Skeletal muscle satellite cell (primary cell): ENCODE measurements at regions not wholly inside any gene's neighbourhood (a gene's known extent, or its start where the extent isn't known, plus 50 kb on each side); places are given as distances from the start of the nearest gene placed in this dataset.
"Not testable (repeated sequence)": the region's sequence is repeated elsewhere in the genome, so short reads cannot be mapped to it uniquely, and the experiment has no call there.

Experiments
- H3K27me3 ChIP-seq: 2 replicates; pipeline ENCODE4 v1.7.0; 2013; ENCODE audit warnings: low read length; ENCODE audit not compliant: control insufficient read depth, insufficient read depth
- H3K36me3 ChIP-seq: 2 replicates; pipeline ENCODE4 v1.7.0; 2013; ENCODE audit warnings: mild to moderate bottlenecking, control low read depth, low read length; ENCODE audit not compliant: insufficient read depth
- H3K4me1 ChIP-seq: 2 replicates; pipeline ENCODE4 v1.7.0; 2013; ENCODE audit warnings: low read length; ENCODE audit not compliant: control insufficient read depth, insufficient read depth
- H3K4me2 ChIP-seq: 2 replicates; pipeline ENCODE4 v1.7.0; 2013; ENCODE audit warnings: mild to moderate bottlenecking, low read length
- H3K4me3 ChIP-seq: 2 replicates; pipeline ENCODE4 v1.7.0; 2013; ENCODE audit warnings: low read length
- H3K9ac ChIP-seq: 2 replicates; pipeline ENCODE4 v1.7.0; 2013; ENCODE audit warnings: mild to moderate bottlenecking, low read depth, low read length, moderate library complexity
- H3K9me3 ChIP-seq: replicated peaks from 2 replicates; pipeline ENCODE4 v1.7.0; 2013; ENCODE audit warnings: mild to moderate bottlenecking, control low read depth, low read length

DNA sequence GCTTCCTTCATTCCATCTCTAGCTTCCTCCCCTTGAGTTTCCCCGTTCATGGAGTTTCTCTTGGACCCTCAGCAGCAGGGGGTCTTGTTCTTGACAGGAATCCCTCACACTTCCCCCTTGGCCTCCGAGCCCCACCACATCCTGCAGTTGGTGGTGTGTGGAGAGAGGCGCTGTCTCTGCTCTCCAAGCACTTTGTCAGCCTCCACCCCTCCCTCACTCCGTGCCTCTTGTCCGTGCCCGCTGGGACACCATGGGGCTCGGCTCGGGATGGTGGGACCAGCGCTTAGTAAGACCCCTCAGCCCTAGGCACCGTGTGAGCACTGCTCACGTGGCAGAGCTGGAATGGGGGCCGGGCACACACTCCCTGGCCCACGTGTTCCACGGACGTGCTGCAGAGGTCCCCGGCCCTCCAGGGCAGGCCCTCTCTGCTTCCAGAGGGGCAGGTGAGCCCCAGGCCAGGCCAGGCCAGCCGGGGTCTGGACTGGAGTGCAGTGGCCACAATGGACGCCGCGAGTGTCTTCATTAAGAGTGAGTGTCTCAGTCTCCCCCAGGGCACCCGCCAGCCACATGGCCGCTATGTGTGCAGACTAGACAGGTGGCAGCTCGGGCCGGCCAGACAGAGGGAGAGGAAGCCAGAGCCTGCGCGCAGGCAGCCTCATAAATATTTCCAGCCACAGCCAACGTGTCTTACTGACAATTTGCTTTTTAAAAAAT, 123.3 kb downstream of the IGLL1 start:
- H3K4me3 ChIP-seq, H3K4me1 ChIP-seq, H3K36me3 ChIP-seq, H3K9me3 ChIP-seq, H3K4me2 ChIP-seq, H3K9ac ChIP-seq: not testable (repeated sequence)
- peaks cover 18% of the 10 kb centered on the region for H3K27me3 ChIP-seq

DNA sequence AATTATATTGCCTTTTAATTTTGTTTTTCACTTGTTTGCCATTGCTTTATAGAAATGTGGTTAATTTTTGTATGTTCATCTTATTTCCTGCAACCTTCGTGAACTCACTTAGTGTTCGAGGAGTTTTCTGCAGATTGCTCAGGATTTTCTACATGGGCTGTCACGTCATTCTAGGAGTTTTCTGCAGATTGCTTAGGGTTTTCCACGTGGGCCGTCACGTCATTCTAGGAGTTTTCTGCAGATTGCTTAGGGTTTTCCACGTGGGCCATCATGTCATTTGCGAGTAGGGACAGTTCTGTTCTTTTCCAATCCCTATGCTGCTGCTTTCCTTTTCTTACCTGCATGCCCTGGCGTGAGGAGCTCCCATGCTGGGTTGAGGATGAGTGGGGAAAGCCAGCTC, 125.7 kb downstream of the IGLL1 start:
- H3K36me3 ChIP-seq, H3K4me2 ChIP-seq, H3K4me1 ChIP-seq, H3K4me3 ChIP-seq, H3K9ac ChIP-seq, H3K9me3 ChIP-seq: not testable (repeated sequence)
- H3K27me3 ChIP-seq, result peaks cover 21% of the 10 kb centered on the region

- no peak overlapping the region for H3K4me3 ChIP-seq
- H3K4me2 ChIP-seq, result no peak overlapping the region
- H3K9me3 ChIP-seq, result no peaks in the 10 kb centered on the region
- no peaks in the 10 kb centered on the region for H3K4me1 ChIP-seq
- H3K9ac ChIP-seq, result no peak overlapping the region
- no peaks in the 10 kb centered on the region for H3K36me3 ChIP-seq
- H3K27me3 ChIP-seq, result peaks cover 21% of the 10 kb centered on the region
Observed at GRCh38 chr22:23453277-23453676, 126.8 kb downstream of the IGLL1 start.

GRCh38 chr22:23452231-23453010, 127.7 kb downstream of the IGLL1 start:
- H3K9me3 ChIP-seq, result no peaks in the 10 kb centered on the region
- no peak overlapping the region for H3K4me3 ChIP-seq
- no peak overlapping the region for H3K9ac ChIP-seq
- peaks cover 18% of the 10 kb centered on the region for H3K27me3 ChIP-seq
- no peaks in the 10 kb centered on the region for H3K36me3 ChIP-seq
- no peak overlapping the region for H3K4me2 ChIP-seq
- no peaks in the 10 kb centered on the region for H3K4me1 ChIP-seq

DNA sequence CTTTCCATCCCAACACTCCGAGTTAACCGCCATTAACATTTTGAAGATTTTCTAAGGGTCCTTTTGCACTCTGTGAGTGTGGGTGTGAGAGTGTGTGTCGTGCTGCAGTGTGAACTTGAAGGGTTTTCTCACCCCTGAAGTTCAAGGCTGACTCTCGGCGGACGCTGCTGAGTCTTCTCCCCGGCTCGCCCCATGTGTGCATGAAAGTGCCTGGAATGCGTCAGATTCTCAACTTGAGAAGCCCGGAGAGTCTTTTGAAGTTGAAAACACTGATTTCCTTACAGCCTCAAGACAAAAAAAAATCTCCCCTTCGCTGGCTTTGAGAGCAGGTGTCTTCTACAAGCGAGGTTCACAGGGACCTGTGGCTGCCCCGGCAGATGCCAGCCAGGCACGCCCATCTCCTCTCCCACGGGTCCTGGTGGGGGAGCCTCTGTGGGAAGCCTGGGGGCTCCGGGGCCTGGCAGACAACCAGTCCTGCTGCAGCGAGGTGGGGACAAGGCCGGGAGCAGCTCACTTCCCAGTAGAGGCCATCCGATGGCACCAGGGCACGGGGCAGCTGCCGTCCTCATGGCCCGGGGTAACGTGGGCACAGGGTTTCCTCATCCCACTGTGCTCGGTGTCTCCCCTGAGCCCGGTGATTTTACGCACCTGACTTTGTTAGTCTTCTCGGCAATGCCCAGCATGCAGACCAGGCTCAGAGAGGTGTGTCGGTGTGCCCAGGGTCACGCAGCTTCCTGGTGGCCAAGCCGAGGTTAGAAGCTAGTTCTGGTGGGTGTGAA, 128.4 kb downstream of the IGLL1 start:
- H3K9me3 ChIP-seq, H3K36me3 ChIP-seq: not testable (repeated sequence)

DNA sequence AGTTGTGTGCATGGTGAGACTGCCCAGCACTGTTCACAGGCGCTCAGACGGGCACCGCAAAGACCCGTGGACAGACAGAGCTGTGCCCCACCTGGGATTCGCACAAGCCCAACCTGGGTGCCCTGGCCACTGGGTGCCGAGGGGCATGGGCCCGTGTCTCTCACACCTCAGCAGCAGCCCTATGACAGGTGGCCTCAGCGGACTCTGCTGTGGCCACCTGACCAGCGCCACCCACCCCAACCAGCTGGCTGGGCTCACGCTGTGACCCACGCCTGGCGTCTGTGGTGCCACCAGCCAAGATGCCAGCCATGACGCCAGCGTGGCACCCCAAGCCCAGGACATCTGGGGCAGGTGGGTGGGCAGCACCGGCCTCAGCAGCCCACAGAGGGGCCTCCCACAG, 129.3 kb downstream of the IGLL1 start:
- H3K9ac ChIP-seq, result not testable (repeated sequence)

More for the DNA sequence above, 128.4 kb downstream of the IGLL1 start:
- H3K4me1 ChIP-seq, H3K4me3 ChIP-seq, H3K4me2 ChIP-seq, H3K9ac ChIP-seq: not testable (repeated sequence)
- peaks cover 16% of the 10 kb centered on the region for H3K27me3 ChIP-seq

DNA sequence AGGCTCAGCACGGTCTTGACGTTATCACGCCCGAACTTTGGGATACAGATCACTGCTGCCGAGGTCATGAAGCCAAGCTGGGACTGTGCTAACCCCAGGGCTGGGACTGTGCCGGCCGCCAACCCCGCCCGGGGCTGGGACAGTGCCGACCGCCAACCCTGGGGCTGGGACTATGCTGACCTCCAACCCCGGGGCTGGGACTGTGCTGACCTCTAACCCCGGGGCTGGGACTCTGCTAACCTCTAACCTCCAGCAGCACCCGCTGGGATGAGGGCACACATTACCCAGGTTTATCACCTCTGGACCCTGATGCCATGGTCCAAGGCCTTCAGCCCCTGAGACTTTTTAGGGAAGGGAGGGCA, 129.7 kb downstream of the IGLL1 start:
- no peak overlapping the region for H3K9ac ChIP-seq
- H3K27me3 ChIP-seq, result peaks cover 11% of the 10 kb centered on the region
- peaks cover 4% of the 10 kb centered on the region for H3K9me3 ChIP-seq
- H3K4me2 ChIP-seq, result no peak overlapping the region
- no peak overlapping the region for H3K4me3 ChIP-seq
- H3K36me3 ChIP-seq, result no peaks in the 10 kb centered on the region
- no peaks in the 10 kb centered on the region for H3K4me1 ChIP-seq

More for the DNA sequence above, 129.3 kb downstream of the IGLL1 start:
- H3K4me3 ChIP-seq, H3K9me3 ChIP-seq, H3K4me1 ChIP-seq, H3K4me2 ChIP-seq, H3K36me3 ChIP-seq: not testable (repeated sequence)
- peaks cover 11% of the 10 kb centered on the region for H3K27me3 ChIP-seq

GRCh38 chr22:23449748-23450433, 130.2 kb downstream of the IGLL1 start:
- not testable (repeated sequence) for H3K4me3 ChIP-seq, H3K4me2 ChIP-seq, H3K36me3 ChIP-seq, H3K9ac ChIP-seq, H3K4me1 ChIP-seq, H3K9me3 ChIP-seq
- peaks cover 11% of the 10 kb centered on the region for H3K27me3 ChIP-seq

GRCh38 chr22:23448499-23449288, 131.4 kb downstream of the IGLL1 start:
- H3K36me3 ChIP-seq, H3K4me2 ChIP-seq, H3K9me3 ChIP-seq, H3K4me3 ChIP-seq, H3K9ac ChIP-seq, H3K4me1 ChIP-seq: not testable (repeated sequence)
- H3K27me3 ChIP-seq, result peaks cover 11% of the 10 kb centered on the region

DNA sequence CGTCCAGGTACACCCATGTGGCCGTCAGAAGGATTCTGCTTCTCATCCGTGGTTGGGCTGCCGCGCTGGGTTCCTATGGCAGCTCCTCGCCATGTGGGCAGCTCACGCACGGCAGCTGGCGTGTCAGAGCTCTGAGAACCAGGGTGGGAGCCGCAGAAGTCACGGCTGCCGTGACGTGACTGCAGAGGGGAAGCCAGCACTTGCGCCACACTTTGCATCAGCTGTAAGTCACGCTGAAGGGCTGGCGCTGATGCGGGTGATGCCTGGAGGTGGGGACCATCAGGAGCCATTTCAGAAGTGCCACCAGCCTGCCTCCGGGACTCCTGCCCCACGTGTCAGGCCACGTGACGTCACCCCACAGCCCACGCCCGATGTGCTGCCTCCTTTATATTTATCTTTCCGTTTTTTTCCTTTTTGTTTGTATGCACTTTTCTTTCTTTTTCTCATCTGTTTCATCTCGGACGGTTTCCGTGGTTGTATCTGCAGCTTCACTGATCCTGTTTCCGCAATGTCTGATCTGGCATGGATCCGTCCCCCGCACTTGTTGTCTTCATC, 133.2 kb downstream of the IGLL1 start:
- Histone ChIP-seq H3K9me3 (peaks cover 4% of the 10 kb centered on the region), H3K27me3 (peaks cover 3% of the 10 kb centered on the region), H3K4me2 (no peak overlapping the region)

More for the DNA sequence above, 133.2 kb downstream of the IGLL1 start:
- H3K4me1 ChIP-seq, result no peaks in the 10 kb centered on the region
- H3K36me3 ChIP-seq, result no peaks in the 10 kb centered on the region
- no peak overlapping the region for H3K9ac ChIP-seq
- no peak overlapping the region for H3K4me3 ChIP-seq
